GM21423 (cell line): ENCODE measurements at regions not wholly inside any gene's neighbourhood (a gene's known extent, or its start where the extent isn't known, plus 50 kb on each side); places are given as distances from the start of the nearest gene placed in this dataset.

Experiments
- ATAC-seq: cut with Tn5 transposase; IDR thresholded peaks from one replicate; pipeline ENCODE4 v1.9.1; 2021; ENCODE audit warnings: mild to moderate bottlenecking, moderate library complexity; ENCODE audit not compliant: unreplicated experiment

- ATAC-seq, result no peak
Observed at GRCh38 chr5:144886668-144887067, 716.0 kb downstream of the KCTD16 start.

GRCh38 chr5:144882739-144883283, 712.1 kb downstream of the KCTD16 start:
- no peak for ATAC-seq

- ATAC-seq, result no peak
Observed at GRCh38 chr5:144880513-144880912, 709.8 kb downstream of the KCTD16 start.

GRCh38 chr5:144876990-144877389, 706.3 kb downstream of the KCTD16 start:
- no peak for ATAC-seq

- no peak for ATAC-seq
Observed at GRCh38 chr5:144873076-144873475, 702.4 kb downstream of the KCTD16 start.

- no peak for ATAC-seq
Observed at GRCh38 chr5:144864118-144864517, 693.4 kb downstream of the KCTD16 start.

- no peak for ATAC-seq
Observed at GRCh38 chr5:144857454-144857853, 686.8 kb downstream of the KCTD16 start.

GRCh38 chr5:144844086-144844485, 673.4 kb downstream of the KCTD16 start:
- no peak for ATAC-seq

- no peak for ATAC-seq
Observed at GRCh38 chr5:144832416-144832815, 661.7 kb downstream of the KCTD16 start.

- ATAC-seq, result no peak
Observed at GRCh38 chr5:144831650-144832049, 661.0 kb downstream of the KCTD16 start.

- ATAC-seq, result no peak
Observed at GRCh38 chr5:144822503-144822902, 651.8 kb downstream of the KCTD16 start.

GRCh38 chr5:144820278-144820677, 649.6 kb downstream of the KCTD16 start:
- ATAC-seq, result no peak

- ATAC-seq, result no peak
Observed at GRCh38 chr5:144815131-144815530, 644.5 kb downstream of the KCTD16 start.

GRCh38 chr5:144812763-144813162, 642.1 kb downstream of the KCTD16 start:
- ATAC-seq, result no peak

GRCh38 chr5:144800169-144800568, 629.5 kb downstream of the KCTD16 start:
- no peak for ATAC-seq

- no peak for ATAC-seq
Observed at GRCh38 chr5:144798595-144798994, 627.9 kb downstream of the KCTD16 start.

GRCh38 chr5:144794922-144795321, 624.2 kb downstream of the KCTD16 start:
- no peak for ATAC-seq

- ATAC-seq, result no peak
Observed at GRCh38 chr5:144788556-144788955, 617.9 kb downstream of the KCTD16 start.

- no peak for ATAC-seq
Observed at GRCh38 chr5:144788046-144788445, 617.4 kb downstream of the KCTD16 start.

GRCh38 chr5:144779368-144779767, 608.7 kb downstream of the KCTD16 start:
- ATAC-seq, result no peak

- no peak for ATAC-seq
Observed at GRCh38 chr5:144778561-144778960, 607.9 kb downstream of the KCTD16 start.

- ATAC-seq, result no peak
Observed at GRCh38 chr5:144774197-144774596, 603.5 kb downstream of the KCTD16 start.

GRCh38 chr5:144773628-144774027, 603.0 kb downstream of the KCTD16 start:
- ATAC-seq, result no peak
